ENCODE measurements at regions not wholly inside any gene's neighbourhood (a gene's known extent, or its start where the extent isn't known, plus 50 kb on each side); places are given as distances from the start of the nearest gene placed in this dataset.

DNA sequence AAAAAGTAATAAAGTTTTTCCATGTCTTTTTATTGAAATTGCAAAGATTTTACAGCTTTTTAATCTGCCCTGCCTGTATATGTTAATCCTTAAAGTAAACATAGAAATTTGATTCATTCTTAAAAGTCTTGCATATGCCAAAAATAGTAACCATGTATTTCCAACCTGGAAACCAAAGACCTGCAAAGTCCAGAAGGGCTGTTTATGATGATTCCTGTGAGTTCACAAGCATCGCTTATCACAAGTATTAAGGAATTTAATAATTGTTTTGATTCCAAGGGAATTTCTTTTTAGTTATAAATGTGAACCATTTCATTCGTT lies 199.1 kb downstream of the PTPRC start:
- Mint-ChIP-seq H3K4me1 (peaks cover 3% of the 10 kb centered on the region), H3K4me3 (no peak overlapping the region), H3K27ac (no peak overlapping the region), H3K36me3 (ENCODE audit: low read depth) (no peaks in the 10 kb centered on the region), H3K27me3 (ENCODE audit: insufficient read depth) (no peaks in the 10 kb centered on the region), H3K9me3 (no peaks in the 10 kb centered on the region)
- H3K27ac ChIP-seq (ENCODE audit: low read depth, low read length) = no peak overlapping the region
- H3K36me3 ChIP-seq (ENCODE audit: control insufficient read depth, insufficient read depth, low read length) = no peaks in the 10 kb centered on the region
- TF ChIP-seq, protein P1, sequence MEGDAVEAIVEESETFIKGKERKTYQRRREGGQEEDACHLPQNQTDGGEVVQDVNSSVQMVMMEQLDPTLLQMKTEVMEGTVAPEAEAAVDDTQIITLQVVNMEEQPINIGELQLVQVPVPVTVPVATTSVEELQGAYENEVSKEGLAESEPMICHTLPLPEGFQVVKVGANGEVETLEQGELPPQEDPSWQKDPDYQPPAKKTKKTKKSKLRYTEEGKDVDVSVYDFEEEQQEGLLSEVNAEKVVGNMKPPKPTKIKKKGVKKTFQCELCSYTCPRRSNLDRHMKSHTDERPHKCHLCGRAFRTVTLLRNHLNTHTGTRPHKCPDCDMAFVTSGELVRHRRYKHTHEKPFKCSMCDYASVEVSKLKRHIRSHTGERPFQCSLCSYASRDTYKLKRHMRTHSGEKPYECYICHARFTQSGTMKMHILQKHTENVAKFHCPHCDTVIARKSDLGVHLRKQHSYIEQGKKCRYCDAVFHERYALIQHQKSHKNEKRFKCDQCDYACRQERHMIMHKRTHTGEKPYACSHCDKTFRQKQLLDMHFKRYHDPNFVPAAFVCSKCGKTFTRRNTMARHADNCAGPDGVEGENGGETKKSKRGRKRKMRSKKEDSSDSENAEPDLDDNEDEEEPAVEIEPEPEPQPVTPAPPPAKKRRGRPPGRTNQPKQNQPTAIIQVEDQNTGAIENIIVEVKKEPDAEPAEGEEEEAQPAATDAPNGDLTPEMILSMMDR (conservative IDR thresholded peaks at IDR 0.05) = no peak
- 89% methylated on average over 2 of the region's 2 CpGs; no CpG with 5 or more reads in 1 of the 2 experiments for WGBS, 2 experiments (ENCODE audit: insufficient coverage in 1 of 2, insufficient read length in 1 of 2)
- DNase-seq = no peak
- no peaks in the 10 kb centered on the region for H3K9me3 ChIP-seq (ENCODE audit: control insufficient read depth, low read length)
- no peak overlapping the region for H3K4me3 ChIP-seq (ENCODE audit: low read length)
- no peak overlapping the region for H3K9ac ChIP-seq (ENCODE audit: extremely low read depth, low read length, poor library complexity, severe bottlenecking)
- H3K27me3 ChIP-seq (ENCODE audit: control insufficient read depth, insufficient read depth, low read length, poor library complexity, severe bottlenecking) = no peaks in the 10 kb centered on the region
- H3K4me1 ChIP-seq (ENCODE audit: control insufficient read depth, insufficient read depth, low read length) = no peaks in the 10 kb centered on the region

DNA sequence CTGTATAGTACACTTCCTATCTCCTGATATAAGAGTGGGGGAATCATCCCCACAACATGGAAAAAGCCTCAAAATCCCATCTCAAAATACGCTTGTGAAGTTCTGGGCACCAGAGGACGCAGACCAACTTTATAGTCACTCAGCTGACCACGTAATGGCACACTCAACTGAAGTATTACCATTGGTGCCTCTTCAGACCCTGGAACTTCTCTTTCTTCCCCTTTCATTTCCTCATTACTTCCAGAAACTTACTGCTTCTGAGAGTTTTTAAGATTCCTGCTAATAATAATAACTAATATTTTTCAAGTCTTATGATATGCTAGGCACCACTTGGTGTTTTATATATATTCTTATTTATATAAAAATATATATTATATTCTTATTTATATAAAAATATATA lies 202.6 kb downstream of the PTPRC start:
- no peaks in the 10 kb centered on the region for H3K27me3 Mint-ChIP-seq (ENCODE audit: insufficient read depth)
- H3K27ac Mint-ChIP-seq = no peak overlapping the region
- no peak for DNase-seq
- Histone ChIP-seq H3K9ac (ENCODE audit: extremely low read depth, low read length, poor library complexity, severe bottlenecking) (no peak overlapping the region), H3K27me3 (ENCODE audit: control insufficient read depth, insufficient read depth, low read length, poor library complexity, severe bottlenecking) (no peaks in the 10 kb centered on the region), H3K36me3 (ENCODE audit: control insufficient read depth, insufficient read depth, low read length) (no peaks in the 10 kb centered on the region), H3K9me3 (ENCODE audit: control insufficient read depth, low read length) (no peaks in the 10 kb centered on the region), H3K27ac (ENCODE audit: low read depth, low read length) (no peak overlapping the region), H3K4me3 (ENCODE audit: low read length) (no peak overlapping the region), H3K4me1 (ENCODE audit: control insufficient read depth, insufficient read depth, low read length) (no peaks in the 10 kb centered on the region)
- no peak overlapping the region for H3K4me3 Mint-ChIP-seq
- peaks cover 3% of the 10 kb centered on the region for H3K4me1 Mint-ChIP-seq
- TF ChIP-seq, protein P1 (conservative IDR thresholded peaks at IDR 0.05) = no peak
- no peaks in the 10 kb centered on the region for H3K36me3 Mint-ChIP-seq (ENCODE audit: low read depth)
- H3K9me3 Mint-ChIP-seq = no peaks in the 10 kb centered on the region
- WGBS, 2 experiments (ENCODE audit: insufficient coverage in 1 of 2, insufficient read length in 1 of 2) = 96 to 100% methylated on average over 3 of the region's 3 CpGs

DNA sequence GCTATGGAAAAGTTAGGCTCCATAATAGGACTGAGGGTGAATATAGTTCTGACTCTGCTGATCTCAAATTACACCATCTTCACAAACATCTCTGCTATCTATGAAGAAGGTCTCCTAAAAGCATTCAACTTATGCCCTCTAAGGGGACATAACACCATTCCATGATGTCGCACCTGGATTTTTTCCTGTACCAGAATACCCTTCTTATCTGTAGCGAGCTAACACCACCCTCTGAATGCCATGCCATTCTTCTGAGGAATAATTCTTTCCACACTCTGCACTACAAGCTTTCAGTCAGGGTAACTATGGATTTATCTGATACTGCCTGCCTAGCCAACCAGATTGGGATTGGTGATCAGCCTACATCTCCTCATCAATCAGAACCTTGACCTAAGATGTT lies 203.8 kb downstream of the PTPRC start:
- Mint-ChIP-seq H3K9me3 (no peaks in the 10 kb centered on the region), H3K4me3 (no peak overlapping the region), H3K4me1 (peaks cover 3% of the 10 kb centered on the region), H3K27me3 (ENCODE audit: insufficient read depth) (no peaks in the 10 kb centered on the region), H3K36me3 (ENCODE audit: low read depth) (no peaks in the 10 kb centered on the region), H3K27ac (no peak overlapping the region)
- Histone ChIP-seq H3K27me3 (ENCODE audit: control insufficient read depth, insufficient read depth, low read length, poor library complexity, severe bottlenecking) (no peaks in the 10 kb centered on the region), H3K9ac (ENCODE audit: extremely low read depth, low read length, poor library complexity, severe bottlenecking) (no peak overlapping the region), H3K9me3 (ENCODE audit: control insufficient read depth, low read length) (no peaks in the 10 kb centered on the region), H3K36me3 (ENCODE audit: control insufficient read depth, insufficient read depth, low read length) (no peaks in the 10 kb centered on the region), H3K27ac (ENCODE audit: low read depth, low read length) (no peak overlapping the region), H3K4me3 (ENCODE audit: low read length) (no peak overlapping the region), H3K4me1 (ENCODE audit: control insufficient read depth, insufficient read depth, low read length) (no peaks in the 10 kb centered on the region)
- TF ChIP-seq, protein P1 (conservative IDR thresholded peaks at IDR 0.05) = no peak
- WGBS, 2 experiments (ENCODE audit: insufficient coverage in 1 of 2, insufficient read length in 1 of 2) = 76 to 97% methylated on average over 2 of the region's 2 CpGs
- DNase-seq = no peak

All from endodermal cell (in vitro differentiated cells).